Endothelial cell (in vitro differentiated cells): ENCODE measurements at regions not wholly inside any gene's neighbourhood (a gene's known extent, or its start where the extent isn't known, plus 50 kb on each side); places are given as distances from the start of the nearest gene placed in this dataset.
"Not testable (repeated sequence)": the region's sequence is repeated elsewhere in the genome, so short reads cannot be mapped to it uniquely, and the experiment has no call there.

Source experiments
- DNase-seq: peaks from one replicate; pipeline ENCODE4 v3.0.0; 2021; ENCODE audit warnings: low spot score
- H3K27ac Mint-ChIP-seq: one replicate; pipeline ENCODE4 v1.8.0; 2021; ENCODE audit warnings: mixed read lengths, inconsistent platforms; ENCODE audit not compliant: unreplicated experiment
- H3K27me3 Mint-ChIP-seq: one replicate; pipeline ENCODE4 v1.8.0; 2021; ENCODE audit warnings: mild to moderate bottlenecking, moderate library complexity, mixed read lengths, inconsistent platforms; ENCODE audit not compliant: unreplicated experiment
- H3K36me3 Mint-ChIP-seq: one replicate; pipeline ENCODE4 v1.8.0; 2021; ENCODE audit warnings: mild to moderate bottlenecking, low read depth, mixed read lengths, inconsistent platforms; ENCODE audit not compliant: unreplicated experiment
- H3K4me1 Mint-ChIP-seq: one replicate; pipeline ENCODE4 v1.8.0; 2021; ENCODE audit warnings: mild to moderate bottlenecking, mixed read lengths, inconsistent platforms; ENCODE audit not compliant: unreplicated experiment
- H3K4me3 Mint-ChIP-seq: one replicate; pipeline ENCODE4 v1.8.0; 2021; ENCODE audit warnings: mild to moderate bottlenecking, mixed read lengths, inconsistent platforms; ENCODE audit not compliant: unreplicated experiment
- H3K9me3 Mint-ChIP-seq: one replicate; pipeline ENCODE4 v1.8.0; 2021; ENCODE audit warnings: mixed read lengths, inconsistent platforms; ENCODE audit not compliant: unreplicated experiment
- CTCF ChIP-seq: fragments of 200-600 bp; sonication (generic); IDR thresholded peaks from one replicate; pipeline ENCODE4 v1.5.0; 2021; ENCODE audit warnings: antibody characterized with exemption; ENCODE audit not compliant: unreplicated experiment

- H3K27me3 Mint-ChIP-seq, DNase-seq, H3K27ac Mint-ChIP-seq, H3K4me3 Mint-ChIP-seq, H3K4me1 Mint-ChIP-seq, H3K9me3 Mint-ChIP-seq, H3K36me3 Mint-ChIP-seq: not testable (repeated sequence)
Observed at GRCh38 chrY:7588176-7588575, 676.6 kb upstream of the AMELY start.

GRCh38 chrY:7562541-7562940 lies 651.0 kb upstream of the AMELY start:
- Mint-ChIP-seq H3K4me3 (no peak overlapping the region), H3K27ac (no peak overlapping the region), H3K36me3 (no peaks in the 10 kb centered on the region), H3K27me3 (peaks cover 9% of the 10 kb centered on the region), H3K4me1 (no peaks in the 10 kb centered on the region), H3K9me3 (no peaks in the 10 kb centered on the region)
- no peak for TF ChIP-seq CTCF
- no peak for DNase-seq

GRCh38 chrY:7557675-7558074 lies 646.1 kb upstream of the AMELY start:
- Mint-ChIP-seq H3K4me1 (peaks cover 4% of the 10 kb centered on the region), H3K27ac (no peak overlapping the region), H3K9me3 (no peaks in the 10 kb centered on the region), H3K4me3 (no peak overlapping the region), H3K27me3 (peaks cover 9% of the 10 kb centered on the region), H3K36me3 (no peaks in the 10 kb centered on the region)
- DNase-seq = no peak
- no peak for TF ChIP-seq CTCF

- Mint-ChIP-seq H3K27me3 (peaks cover 7% of the 10 kb centered on the region), H3K4me1 (peaks cover 4% of the 10 kb centered on the region), H3K4me3 (no peak overlapping the region), H3K27ac (no peak overlapping the region), H3K36me3 (no peaks in the 10 kb centered on the region), H3K9me3 (no peaks in the 10 kb centered on the region)
- no peak for TF ChIP-seq CTCF
- no peak for DNase-seq
Observed at GRCh38 chrY:7555006-7555405, 643.5 kb upstream of the AMELY start.

GRCh38 chrY:7545060-7545459 lies 633.5 kb upstream of the AMELY start:
- Mint-ChIP-seq H3K9me3 (no peaks in the 10 kb centered on the region), H3K27ac (peak overlapping the region; percentile 88)
- no peak for TF ChIP-seq CTCF

More at GRCh38 chrY:7545060-7545459, 633.5 kb upstream of the AMELY start:
- no peaks in the 10 kb centered on the region for H3K27me3 Mint-ChIP-seq
- DNase-seq = no peak
- no peak overlapping the region for H3K4me3 Mint-ChIP-seq
- no peaks in the 10 kb centered on the region for H3K36me3 Mint-ChIP-seq
- H3K4me1 Mint-ChIP-seq = peaks cover 28% of the 10 kb centered on the region
